IMR-90 (cell line): ENCODE measurements at regions not wholly inside any gene's neighbourhood (a gene's known extent, or its start where the extent isn't known, plus 50 kb on each side); places are given as distances from the start of the nearest gene placed in this dataset.

ENCODE experiments used
- ATAC-seq: fragments of 200-7000 bp; cut with Tn5 transposase; 2 replicates; pipeline ENCODE4 v1.9.1; 2020; ENCODE audit warnings: low read depth, mild to moderate bottlenecking, moderate library complexity
- BruUV-seq: library from RNA; stranded (reverse); fragments of 400-500 nt; replicated peaks from 2 replicates; lab custom pipeline; 2021; lab: Mats Ljungman, UMichigan
- CTCF ChIA-PET: fragments of 300-600 bp; formaldehyde crosslinking; extraction: SDS; loops from one replicate; lab custom pipeline; 2021; ENCODE audit warnings: antibody characterized with exemption; lab: Yijun Ruan, JAX
- POLR2A ChIA-PET: fragments of 300-600 bp; sonication (Branson Sonifier 250); formaldehyde crosslinking; loops from one replicate; lab custom pipeline; 2022; ENCODE audit warnings: antibody characterized with exemption; ENCODE audit not compliant: unreplicated experiment; lab: Charles Lee
- DNase-seq: peaks from one replicate; pipeline ENCODE4 v3.0.0; 2013
- H2AFZ ChIP-seq: replicated peaks from 2 replicates; pipeline ENCODE3; 2013; ENCODE audit warnings: low read length, mild to moderate bottlenecking; ENCODE audit not compliant: poor library complexity
- H2AK5ac ChIP-seq: 2 replicates; pipeline ENCODE4 v1.6.1; 2013; ENCODE audit warnings: low read depth, low read length, inconsistent platforms
- H2AK9ac ChIP-seq: replicated peaks from 2 replicates; pipeline ENCODE3; 2013; ENCODE audit warnings: mild to moderate bottlenecking, low read depth, low read length, moderate library complexity; ENCODE audit not compliant: poor library complexity
- H2BK120ac ChIP-seq: 2 replicates; pipeline ENCODE4 v1.6.1; 2013; ENCODE audit warnings: low read depth, low read length, inconsistent platforms
- H2BK15ac ChIP-seq: 3 replicates; pipeline ENCODE4 v1.6.1; 2013; ENCODE audit warnings: low read depth, low read length, inconsistent platforms
- H2BK20ac ChIP-seq: 2 replicates; pipeline ENCODE4 v1.6.1; 2013; ENCODE audit warnings: low read depth, mild to moderate bottlenecking, inconsistent platforms, low read length, moderate library complexity
- H2BK5ac ChIP-seq: 2 replicates; pipeline ENCODE4 v1.6.1; 2013; ENCODE audit warnings: mild to moderate bottlenecking, low read depth, low read length, inconsistent platforms; ENCODE audit not compliant: poor library complexity, severe bottlenecking
- H3K14ac ChIP-seq: replicated peaks from 2 replicates; pipeline ENCODE4 v1.6.1; 2013; ENCODE audit warnings: low read depth, low read length, inconsistent platforms
- H3K18ac ChIP-seq: 2 replicates; pipeline ENCODE4 v1.6.1; 2013; ENCODE audit warnings: low read depth, low read length, control low read depth
- H3K23ac ChIP-seq: 2 replicates; pipeline ENCODE4 v1.6.1; 2013; ENCODE audit warnings: low read depth, low read length, inconsistent platforms
- H3K27ac ChIP-seq: 2 replicates; pipeline ENCODE4 v1.5.1; 2013; ENCODE audit warnings: mild to moderate bottlenecking, control low read depth, low read length; ENCODE audit not compliant: insufficient read depth
- H3K27me3 ChIP-seq: 2 replicates; pipeline ENCODE4 v1.6.1; 2013; ENCODE audit warnings: low read length; ENCODE audit not compliant: control insufficient read depth, insufficient read depth
- H3K36me3 ChIP-seq: 2 replicates; pipeline ENCODE4 v1.6.1; 2013; ENCODE audit warnings: low read length, mixed read lengths; ENCODE audit not compliant: control insufficient read depth, insufficient read depth
- H3K4ac ChIP-seq: 2 replicates; pipeline ENCODE4 v1.6.1; 2013; ENCODE audit warnings: low read depth, low read length, inconsistent platforms
- H3K4me1 ChIP-seq: 2 replicates; pipeline ENCODE4 v1.6.1; 2013; ENCODE audit warnings: low read length, mixed read lengths; ENCODE audit not compliant: control insufficient read depth, insufficient read depth
- H3K4me2 ChIP-seq: 2 replicates; pipeline ENCODE4 v1.6.1; 2013; ENCODE audit warnings: low read depth, mild to moderate bottlenecking, control low read depth, low read length, moderate library complexity
- H3K4me3 ChIP-seq: 2 replicates; pipeline ENCODE4 v1.5.1; 2013; ENCODE audit warnings: low read depth, mild to moderate bottlenecking, control low read depth, low read length, moderate library complexity; ENCODE audit not compliant: insufficient read depth
- H3K56ac ChIP-seq: 2 replicates; pipeline ENCODE4 v1.6.1; 2013; ENCODE audit warnings: low read length, inconsistent platforms; ENCODE audit not compliant: insufficient read depth; ENCODE audit errors: extremely low read depth
- H3K79me1 ChIP-seq, 2 experiments: 2 replicates each; pipeline ENCODE4 v1.6.1; 2013; ENCODE audit warnings: low read length in 2 of 2, inconsistent platforms in 1 of 2, low read depth in 1 of 2
- H3K9ac ChIP-seq: 2 replicates; pipeline ENCODE4 v1.6.1; 2013; ENCODE audit warnings: low read depth, low read length, control low read depth
- H3K9me1 ChIP-seq: 2 replicates; pipeline ENCODE4 v1.6.1; 2013; ENCODE audit warnings: low read length, inconsistent platforms; ENCODE audit not compliant: insufficient read depth
- H3K9me3 ChIP-seq: 2 replicates; pipeline ENCODE4 v1.6.1; 2013; ENCODE audit warnings: low read length; ENCODE audit not compliant: control insufficient read depth, insufficient read depth
- H4K20me1 ChIP-seq: 2 replicates; pipeline ENCODE4 v1.6.1; 2013; ENCODE audit warnings: low read length, inconsistent platforms; ENCODE audit not compliant: insufficient read depth
- H4K5ac ChIP-seq: 2 replicates; pipeline ENCODE4 v1.6.1; 2013; ENCODE audit warnings: mild to moderate bottlenecking, low read depth, low read length, control low read depth
- H4K8ac ChIP-seq, 2 experiments: 2 replicates each; pipeline ENCODE4 v1.6.1; 2013; ENCODE audit warnings: low read depth in 2 of 2, low read length in 2 of 2, control low read depth in 1 of 2, inconsistent platforms in 1 of 2
- H4K91ac ChIP-seq: 2 replicates; pipeline ENCODE4 v1.6.1; 2013; ENCODE audit warnings: low read depth, low read length, inconsistent platforms; ENCODE audit not compliant: insufficient read depth
- MXI1 ChIP-seq: IDR thresholded peaks from 2 replicates; pipeline ENCODE4 v1.6.1; 2012; ENCODE audit warnings: low read depth, mild to moderate bottlenecking, low read length, moderate library complexity, borderline replicate concordance
- POLR2A ChIP-seq: IDR thresholded peaks from 2 replicates; pipeline ENCODE4 v1.6.1; 2012; ENCODE audit warnings: mild to moderate bottlenecking, low read depth, low read length
- RCOR1 ChIP-seq: IDR thresholded peaks from 2 replicates; pipeline ENCODE4 v1.6.1; 2012; ENCODE audit warnings: mild to moderate bottlenecking, low read length, improper control_type of control experiment; ENCODE audit not compliant: insufficient replicate concordance
- RFX5 ChIP-seq: IDR thresholded peaks from 2 replicates; pipeline ENCODE4 v1.8.0; 2012; ENCODE audit warnings: low read depth, mild to moderate bottlenecking, low read length, moderate library complexity
- WGBS, 2 experiments: methylation state at CpG; one replicate each; pipeline versions ENCODE4 v1.1.5 to v1.1.7; 2013; ENCODE audit warnings: missing lambda C conversion rate in 2 of 2; ENCODE audit not compliant: insufficient read length in 1 of 2; ENCODE audit errors: extremely low coverage in 2 of 2; 5-methylcytosine and 5-hydroxymethylcytosine counted together
- dilution Hi-C: fragments of 300-500 bp; cut with HindIII; formaldehyde crosslinking; loops from one replicate; pipeline ENCODE4 v1.14.3; 2018; ENCODE audit warnings: low sequenced_read_pairs; ENCODE audit not compliant: unreplicated experiment
- in situ Hi-C: fragments of 300-500 bp; cut with MboI; formaldehyde crosslinking; loops from 3 replicates; pipeline ENCODE4 v1.14.3; 2019; ENCODE audit warnings: low sequenced_read_pairs, inconsistent platforms, mixed read lengths
- intact Hi-C: fragments of 100-400 bp; cut with micrococcal nuclease; formaldehyde crosslinking; loops from 2 replicates; pipeline ENCODE4 v1.10.0; 2022
- TF ChIP-seq, protein P1 (sequence below): conservative IDR thresholded peaks from 2 replicates; pipeline ENCODE4 v1.5.1; 2012; ENCODE audit warnings: mild to moderate bottlenecking, low read depth, low read length, improper control_type of control experiment
- TF ChIP-seq, protein P2 (sequence below): fragments of 150-350 bp; IDR thresholded peaks from 2 replicates; pipeline ENCODE4 v1.6.1; 2016; ENCODE audit warnings: low read depth, mild to moderate bottlenecking, low read length, moderate library complexity, borderline replicate concordance

DNA sequence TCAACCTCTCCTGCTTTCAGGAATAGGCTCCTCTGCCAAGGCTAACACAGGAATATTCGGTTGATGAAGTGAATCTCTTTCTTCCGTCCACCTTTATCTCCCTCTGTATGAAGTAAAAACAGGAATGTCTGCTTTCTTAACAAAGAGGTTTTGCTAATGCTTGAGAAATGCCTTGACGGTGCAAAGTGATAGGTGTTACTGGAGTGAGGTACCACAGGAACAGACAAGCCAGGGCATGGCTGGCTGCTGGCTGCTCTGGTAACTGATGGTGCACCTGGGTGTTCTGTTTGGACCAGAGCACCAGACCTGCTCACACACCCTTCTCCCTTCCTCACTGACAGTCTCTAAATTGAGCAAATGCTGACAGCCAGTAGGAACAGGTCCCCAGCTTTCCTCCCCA, 174.0 kb upstream of the FBXL4 start:
- BruUV-seq = no TSS peak
- CTCF ChIA-PET = interaction anchor here (0.6 kb wide), 1 partner anchor 141 kb away, joined by 3 read pairs; no protein-coding TSS in a partner anchor
- H4K5ac ChIP-seq = no peak overlapping the region
- no peak overlapping the region for H2AK9ac ChIP-seq
- H3K36me3 ChIP-seq = no peaks in the 10 kb centered on the region
- intact Hi-C loops (no loop called here), in situ Hi-C loops (loop anchor here (25.0 kb wide), 1 partner anchor 1634 kb away; no protein-coding TSS in a partner anchor), dilution Hi-C loops (no loop called here)
- H3K9ac ChIP-seq = no peak overlapping the region
- TF ChIP-seq, protein P1, sequence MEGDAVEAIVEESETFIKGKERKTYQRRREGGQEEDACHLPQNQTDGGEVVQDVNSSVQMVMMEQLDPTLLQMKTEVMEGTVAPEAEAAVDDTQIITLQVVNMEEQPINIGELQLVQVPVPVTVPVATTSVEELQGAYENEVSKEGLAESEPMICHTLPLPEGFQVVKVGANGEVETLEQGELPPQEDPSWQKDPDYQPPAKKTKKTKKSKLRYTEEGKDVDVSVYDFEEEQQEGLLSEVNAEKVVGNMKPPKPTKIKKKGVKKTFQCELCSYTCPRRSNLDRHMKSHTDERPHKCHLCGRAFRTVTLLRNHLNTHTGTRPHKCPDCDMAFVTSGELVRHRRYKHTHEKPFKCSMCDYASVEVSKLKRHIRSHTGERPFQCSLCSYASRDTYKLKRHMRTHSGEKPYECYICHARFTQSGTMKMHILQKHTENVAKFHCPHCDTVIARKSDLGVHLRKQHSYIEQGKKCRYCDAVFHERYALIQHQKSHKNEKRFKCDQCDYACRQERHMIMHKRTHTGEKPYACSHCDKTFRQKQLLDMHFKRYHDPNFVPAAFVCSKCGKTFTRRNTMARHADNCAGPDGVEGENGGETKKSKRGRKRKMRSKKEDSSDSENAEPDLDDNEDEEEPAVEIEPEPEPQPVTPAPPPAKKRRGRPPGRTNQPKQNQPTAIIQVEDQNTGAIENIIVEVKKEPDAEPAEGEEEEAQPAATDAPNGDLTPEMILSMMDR = no peak
- TF ChIP-seq RFX5 (no peak), MXI1 (no peak), POLR2A (no peak), RCOR1 (no peak)
- TF ChIP-seq, protein P2, sequence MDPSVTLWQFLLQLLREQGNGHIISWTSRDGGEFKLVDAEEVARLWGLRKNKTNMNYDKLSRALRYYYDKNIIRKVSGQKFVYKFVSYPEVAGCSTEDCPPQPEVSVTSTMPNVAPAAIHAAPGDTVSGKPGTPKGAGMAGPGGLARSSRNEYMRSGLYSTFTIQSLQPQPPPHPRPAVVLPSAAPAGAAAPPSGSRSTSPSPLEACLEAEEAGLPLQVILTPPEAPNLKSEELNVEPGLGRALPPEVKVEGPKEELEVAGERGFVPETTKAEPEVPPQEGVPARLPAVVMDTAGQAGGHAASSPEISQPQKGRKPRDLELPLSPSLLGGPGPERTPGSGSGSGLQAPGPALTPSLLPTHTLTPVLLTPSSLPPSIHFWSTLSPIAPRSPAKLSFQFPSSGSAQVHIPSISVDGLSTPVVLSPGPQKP = no peak
- H3K4me3 ChIP-seq = no peak overlapping the region
- H3K9me1 ChIP-seq = no peaks in the 10 kb centered on the region
- H3K18ac ChIP-seq = no peak overlapping the region
- no peak overlapping the region for H3K27ac ChIP-seq
- DNase-seq (no peak), ATAC-seq (no peak)
- no peak overlapping the region for H2AK5ac ChIP-seq
- no peak overlapping the region for H4K8ac ChIP-seq
- H2BK15ac ChIP-seq = no peak overlapping the region
- no peaks in the 10 kb centered on the region for H4K20me1 ChIP-seq
- no peak overlapping the region for H3K56ac ChIP-seq
- H3K79me1 ChIP-seq = no peaks in the 10 kb centered on the region
- H3K27me3 ChIP-seq = no peaks in the 10 kb centered on the region
- H2BK5ac ChIP-seq = no peak overlapping the region
- H3K9me3 ChIP-seq = no peaks in the 10 kb centered on the region
- WGBS, 2 experiments = no CpG with 5 or more reads among the region's 3 CpGs
- H2AFZ ChIP-seq = no peak overlapping the region
- H3K14ac ChIP-seq = no peak overlapping the region
- no peak overlapping the region for H2BK120ac ChIP-seq
- no peak overlapping the region for H3K4me2 ChIP-seq
- H3K23ac ChIP-seq = no peak overlapping the region
- no peak overlapping the region for H4K91ac ChIP-seq
- H3K4ac ChIP-seq = no peak overlapping the region
- no peaks in the 10 kb centered on the region for H3K4me1 ChIP-seq
- no peak overlapping the region for H2BK20ac ChIP-seq
- POLR2A ChIA-PET = no interaction called here
